Fibroblast of lung (primary cell): ENCODE measurements at regions not wholly inside any gene's neighbourhood (a gene's known extent, or its start where the extent isn't known, plus 50 kb on each side); places are given as distances from the start of the nearest gene placed in this dataset.

Experiments used
- CTCF ChIP-seq, 2 donors: IDR thresholded peaks in 1 of 2; conservative IDR thresholded peaks in 1 of 2; 1 replicate in 1 of 2; 2 replicates in 1 of 2; pipeline ENCODE4 v1.5.1; 2011 to 2012; ENCODE audit warnings: low read length in 2 of 2, control low read depth in 1 of 2, inconsistent platforms in 1 of 2, low read depth in 1 of 2, mild to moderate bottlenecking in 1 of 2
- EZH2 ChIP-seq: IDR thresholded peaks from 2 replicates; pipeline ENCODE4 v1.5.1; 2012; ENCODE audit warnings: low read length, control low read depth, mild to moderate bottlenecking; ENCODE audit errors: missing control alignments

GRCh38 chr1:178625695-178626094 lies 99.3 kb upstream of the RALGPS2 start:
- TF ChIP-seq CTCF (conservative IDR thresholded peaks at IDR 0.05 in 1 of 2, IDR thresholded peaks at IDR 0.05 in 1 of 2; ENCODE audit: low read depth in 1 of 2, low read length in 2 of 2) (no peak), EZH2 (no peak)
